Thyroid gland (tissue), 4 donors: ENCODE measurements at regions not wholly inside any gene's neighbourhood (a gene's known extent, or its start where the extent isn't known, plus 50 kb on each side); places are given as distances from the start of the nearest gene placed in this dataset.

Experiments
- POLR2A ChIP-seq, 2 donors: fragments of 450-650 bp; IDR thresholded peaks; one replicate each; pipeline ENCODE4 v1.6.1; 2017; ENCODE audit warnings: antibody characterized with exemption in 2 of 2, mild to moderate bottlenecking in 2 of 2, moderate library complexity in 1 of 2
- TF ChIP-seq, protein P1 (sequence below), 6 experiments: fragments of 200-600 bp in 3 of 6; fragments of 450-650 bp in 3 of 6; sonication (generic) in 3 of 6; IDR thresholded peaks; one replicate each; pipeline ENCODE4 v1.5.1; 2016 to 2019; ENCODE audit warnings: antibody characterized with exemption in 6 of 6, mild to moderate bottlenecking in 2 of 6, inconsistent platforms in 1 of 6, moderate library complexity in 1 of 6

DNA sequence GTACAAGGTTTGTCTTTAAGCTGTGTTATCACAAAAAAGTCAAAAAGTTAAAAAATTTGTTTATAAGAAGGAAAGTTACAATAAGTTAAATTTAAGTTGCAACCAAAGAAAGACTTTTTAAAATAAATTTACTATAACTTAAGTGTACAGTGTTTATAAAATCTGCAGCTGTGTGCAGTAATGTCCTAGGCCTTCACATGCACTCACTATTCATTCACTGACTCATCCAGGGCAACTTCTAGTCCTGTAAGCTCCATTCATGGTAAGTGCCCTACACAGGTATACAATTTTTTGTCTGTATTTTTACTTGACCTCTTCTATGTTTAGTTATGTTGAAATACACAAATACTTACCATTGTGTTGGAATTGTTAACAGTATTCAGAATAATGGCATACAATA, 667.9 kb upstream of the SLITRK5 start:
- TF ChIP-seq, protein P1, sequence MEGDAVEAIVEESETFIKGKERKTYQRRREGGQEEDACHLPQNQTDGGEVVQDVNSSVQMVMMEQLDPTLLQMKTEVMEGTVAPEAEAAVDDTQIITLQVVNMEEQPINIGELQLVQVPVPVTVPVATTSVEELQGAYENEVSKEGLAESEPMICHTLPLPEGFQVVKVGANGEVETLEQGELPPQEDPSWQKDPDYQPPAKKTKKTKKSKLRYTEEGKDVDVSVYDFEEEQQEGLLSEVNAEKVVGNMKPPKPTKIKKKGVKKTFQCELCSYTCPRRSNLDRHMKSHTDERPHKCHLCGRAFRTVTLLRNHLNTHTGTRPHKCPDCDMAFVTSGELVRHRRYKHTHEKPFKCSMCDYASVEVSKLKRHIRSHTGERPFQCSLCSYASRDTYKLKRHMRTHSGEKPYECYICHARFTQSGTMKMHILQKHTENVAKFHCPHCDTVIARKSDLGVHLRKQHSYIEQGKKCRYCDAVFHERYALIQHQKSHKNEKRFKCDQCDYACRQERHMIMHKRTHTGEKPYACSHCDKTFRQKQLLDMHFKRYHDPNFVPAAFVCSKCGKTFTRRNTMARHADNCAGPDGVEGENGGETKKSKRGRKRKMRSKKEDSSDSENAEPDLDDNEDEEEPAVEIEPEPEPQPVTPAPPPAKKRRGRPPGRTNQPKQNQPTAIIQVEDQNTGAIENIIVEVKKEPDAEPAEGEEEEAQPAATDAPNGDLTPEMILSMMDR (IDR thresholded peaks at IDR 0.05): no peak
- TF ChIP-seq POLR2A (IDR thresholded peaks at IDR 0.05): no peak
